ENCODE measurements at regions not wholly inside any gene's neighbourhood (a gene's known extent, or its start where the extent isn't known, plus 50 kb on each side); places are given as distances from the start of the nearest gene placed in this dataset.

DNA sequence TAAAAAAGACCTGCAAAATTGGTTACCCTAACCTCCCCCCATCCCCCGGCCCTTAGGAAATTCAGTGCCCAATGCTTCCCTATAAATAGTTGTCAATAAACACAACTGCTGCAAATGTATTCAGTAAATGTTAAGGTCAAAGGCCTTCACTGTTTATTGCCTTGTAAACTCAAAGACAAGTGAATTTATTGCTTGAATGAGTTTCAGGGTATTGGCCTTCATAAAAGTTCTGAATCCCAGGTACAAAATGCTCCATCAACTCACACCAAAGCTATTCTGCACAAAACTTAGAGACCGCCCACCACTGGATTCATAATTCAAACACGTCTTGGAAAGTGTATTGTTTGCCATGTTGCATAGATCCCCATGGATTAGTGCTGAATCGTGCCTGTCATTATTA lies 63.3 kb upstream of the CDKN3 start:
- TF ChIP-seq, protein P1, sequence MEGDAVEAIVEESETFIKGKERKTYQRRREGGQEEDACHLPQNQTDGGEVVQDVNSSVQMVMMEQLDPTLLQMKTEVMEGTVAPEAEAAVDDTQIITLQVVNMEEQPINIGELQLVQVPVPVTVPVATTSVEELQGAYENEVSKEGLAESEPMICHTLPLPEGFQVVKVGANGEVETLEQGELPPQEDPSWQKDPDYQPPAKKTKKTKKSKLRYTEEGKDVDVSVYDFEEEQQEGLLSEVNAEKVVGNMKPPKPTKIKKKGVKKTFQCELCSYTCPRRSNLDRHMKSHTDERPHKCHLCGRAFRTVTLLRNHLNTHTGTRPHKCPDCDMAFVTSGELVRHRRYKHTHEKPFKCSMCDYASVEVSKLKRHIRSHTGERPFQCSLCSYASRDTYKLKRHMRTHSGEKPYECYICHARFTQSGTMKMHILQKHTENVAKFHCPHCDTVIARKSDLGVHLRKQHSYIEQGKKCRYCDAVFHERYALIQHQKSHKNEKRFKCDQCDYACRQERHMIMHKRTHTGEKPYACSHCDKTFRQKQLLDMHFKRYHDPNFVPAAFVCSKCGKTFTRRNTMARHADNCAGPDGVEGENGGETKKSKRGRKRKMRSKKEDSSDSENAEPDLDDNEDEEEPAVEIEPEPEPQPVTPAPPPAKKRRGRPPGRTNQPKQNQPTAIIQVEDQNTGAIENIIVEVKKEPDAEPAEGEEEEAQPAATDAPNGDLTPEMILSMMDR (conservative IDR thresholded peaks at IDR 0.05; ENCODE audit: control insufficient read depth, insufficient read depth, low read depth, low read length), result no peak
- no peak overlapping the region for H3K4me3 ChIP-seq (ENCODE audit: control insufficient read depth, low read depth, low read length)
- no peak for DNase-seq (ENCODE audit: low read depth)

DNA sequence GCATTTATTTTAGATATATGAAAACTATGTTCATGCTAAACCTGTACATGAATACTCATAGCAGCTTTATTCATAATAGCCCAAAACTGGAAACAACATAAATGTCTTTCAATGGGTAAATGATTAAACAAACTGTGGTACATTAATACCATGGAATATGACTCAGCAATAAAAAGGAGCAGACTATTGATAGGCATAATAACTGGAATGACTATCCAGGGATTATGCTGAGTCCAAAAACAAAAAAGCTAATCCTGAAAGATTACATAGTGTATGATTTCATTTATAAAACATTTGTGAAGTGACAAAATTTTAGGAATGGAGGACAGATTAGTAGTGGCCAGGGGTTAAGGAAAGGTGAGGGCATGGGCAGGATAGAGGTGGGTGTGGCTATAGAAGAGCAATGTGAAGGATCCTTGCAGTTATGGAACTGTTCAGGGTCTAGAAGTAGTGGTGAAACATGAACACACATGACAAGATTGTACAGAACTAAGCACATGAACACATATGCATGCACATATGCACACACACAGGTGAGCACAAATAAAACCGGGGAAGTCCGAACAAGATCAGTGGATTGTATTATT lies 61.1 kb upstream of the CDKN3 start:
- TF ChIP-seq, protein P1 (conservative IDR thresholded peaks at IDR 0.05; ENCODE audit: control insufficient read depth, insufficient read depth, low read depth, low read length), result no peak
- no peak for DNase-seq (ENCODE audit: low read depth)
- H3K4me3 ChIP-seq (ENCODE audit: control insufficient read depth, low read depth, low read length), result no peak overlapping the region

DNA sequence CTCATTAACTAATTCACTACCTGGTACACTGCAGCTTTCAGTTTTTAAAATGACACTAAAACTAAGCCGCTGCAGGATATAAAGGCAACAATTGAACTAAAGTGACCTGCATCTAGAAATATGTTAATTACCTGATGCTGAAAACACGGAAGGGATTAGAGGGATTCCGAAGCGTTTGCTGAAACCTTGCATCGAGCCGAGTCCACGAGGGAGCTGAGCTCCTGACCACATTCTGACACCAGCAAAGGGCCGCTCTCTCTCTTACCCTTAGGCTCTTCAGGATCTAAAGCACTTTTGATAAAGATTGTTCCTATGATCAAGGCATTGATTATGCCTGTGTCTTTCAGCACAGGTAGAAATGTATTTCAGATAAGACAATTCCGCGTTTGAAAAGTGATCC lies 59.5 kb upstream of the CDKN3 start:
- no peak for DNase-seq (ENCODE audit: low read depth)
- H3K4me3 ChIP-seq (ENCODE audit: control insufficient read depth, low read depth, low read length), result no peak overlapping the region
- TF ChIP-seq, protein P1 (conservative IDR thresholded peaks at IDR 0.05; ENCODE audit: control insufficient read depth, insufficient read depth, low read depth, low read length), result no peak

DNA sequence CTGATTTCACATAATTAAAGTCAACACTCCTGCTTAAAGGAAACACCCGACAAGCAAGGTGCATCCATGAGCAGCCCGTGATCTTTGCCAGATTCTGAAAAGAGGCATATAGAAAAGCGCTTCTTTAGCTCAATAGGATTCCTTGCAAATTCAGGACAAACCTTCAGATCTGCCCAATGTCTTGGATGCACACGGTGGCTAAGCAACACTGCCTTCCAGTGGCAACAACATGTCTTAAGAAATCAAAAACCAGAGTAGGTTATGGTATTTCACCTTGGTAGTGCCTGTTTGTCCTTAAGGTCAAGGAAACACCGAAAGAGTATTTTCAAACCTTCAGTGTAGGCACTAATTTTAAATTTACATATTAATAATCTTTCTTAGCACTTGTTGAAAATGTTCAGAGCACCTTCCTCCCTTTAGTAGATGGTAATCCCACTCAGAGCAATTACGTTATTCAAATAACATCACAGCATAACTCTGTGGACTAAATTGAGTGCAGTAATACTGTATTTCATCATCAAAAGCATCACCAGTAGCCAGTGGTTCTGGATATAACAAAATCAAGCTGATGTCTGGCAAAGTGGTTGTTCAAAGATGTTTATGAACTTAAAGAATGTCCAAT lies 58.0 kb upstream of the CDKN3 start:
- TF ChIP-seq, protein P1 (conservative IDR thresholded peaks at IDR 0.05; ENCODE audit: control insufficient read depth, insufficient read depth, low read depth, low read length), result peak; percentile 59
- peak; percentile 60 for DNase-seq (ENCODE audit: low read depth)

DNA sequence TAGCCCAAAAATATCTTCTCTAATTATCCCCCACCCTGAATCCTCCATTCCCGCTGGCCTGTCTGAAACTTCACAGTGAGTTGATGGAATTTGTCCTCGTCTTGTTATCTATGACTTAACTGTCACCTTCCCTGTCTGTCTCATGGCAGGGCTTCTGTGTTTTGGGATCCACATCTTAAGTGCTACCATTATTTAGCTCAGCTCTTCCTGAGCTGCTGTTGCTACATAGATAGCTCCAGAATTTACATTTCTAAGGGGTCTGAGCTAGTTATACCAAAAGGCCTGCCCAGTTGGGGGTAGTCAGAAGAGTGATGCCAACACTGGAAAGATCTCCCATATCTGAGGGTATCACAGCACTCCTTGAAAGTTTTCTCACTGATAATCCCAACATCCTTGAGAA lies 57.0 kb upstream of the CDKN3 start:
- no peak overlapping the region for H3K4me3 ChIP-seq (ENCODE audit: control insufficient read depth, low read depth, low read length)
- DNase-seq (ENCODE audit: low read depth), result no peak
- TF ChIP-seq, protein P1 (conservative IDR thresholded peaks at IDR 0.05; ENCODE audit: control insufficient read depth, insufficient read depth, low read depth, low read length), result no peak

More for the DNA sequence above, 58.0 kb upstream of the CDKN3 start:
- no peak overlapping the region for H3K4me3 ChIP-seq (ENCODE audit: control insufficient read depth, low read depth, low read length)

DNA sequence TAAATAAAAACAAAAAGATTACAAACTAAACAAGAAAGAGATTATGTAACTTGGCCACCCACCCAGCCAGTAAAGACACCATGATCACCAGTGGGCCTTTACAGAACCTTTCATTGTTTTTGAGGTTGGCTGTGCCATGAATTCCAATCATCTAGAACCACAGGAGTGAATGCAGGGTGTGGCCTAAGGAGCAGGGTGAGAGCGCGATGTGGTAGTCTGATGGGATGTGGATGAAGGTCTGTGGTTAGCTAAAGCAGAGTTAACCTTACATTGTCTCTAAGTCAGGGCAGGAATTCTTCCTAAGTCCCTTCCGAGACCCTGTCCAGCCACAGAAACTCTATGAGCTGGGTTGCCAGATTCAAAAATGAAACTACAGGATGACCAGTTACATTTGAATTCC lies 54.0 kb upstream of the CDKN3 start:
- DNase-seq (ENCODE audit: low read depth), result no peak
- no peak overlapping the region for H3K4me3 ChIP-seq (ENCODE audit: control insufficient read depth, low read depth, low read length)
- TF ChIP-seq, protein P1 (conservative IDR thresholded peaks at IDR 0.05; ENCODE audit: control insufficient read depth, insufficient read depth, low read depth, low read length), result no peak

All from fibroblast of mammary gland (primary cell).